ENCODE measurements at regions not wholly inside any gene's neighbourhood (a gene's known extent, or its start where the extent isn't known, plus 50 kb on each side); places are given as distances from the start of the nearest gene placed in this dataset.

- POLR2A ChIA-PET, result no interaction called here
- ATAC-seq (no peak), DNase-seq (ENCODE audit: extremely low read depth in 1 of 4, low spot score in 3 of 4) (no peak), FAIRE-seq (no peak)
- Histone ChIP-seq H3K27me3 (ENCODE audit: control insufficient read depth in 2 of 2, insufficient read depth in 2 of 2, low read length in 2 of 2) (no peaks in the 10 kb centered on the region), H3K9ac (ENCODE audit: insufficient read depth in 1 of 2, low read depth in 2 of 2, low read length in 2 of 2) (no peak overlapping the region), H3K79me2 (ENCODE audit: control insufficient read depth, insufficient read depth, low read length) (no peaks in the 10 kb centered on the region), H3K36me3 (ENCODE audit: control insufficient read depth, insufficient read depth, low read length) (no peaks in the 10 kb centered on the region), H3K4me2 (ENCODE audit: insufficient read depth, low read length) (no peak overlapping the region), H3K4me1 (replicated peaks in 1 of 2; ENCODE audit: control insufficient read depth in 2 of 2, insufficient read depth in 2 of 2, low read length in 2 of 2) (no peaks in the 10 kb centered on the region), H3K4me3 (no peak overlapping the region), H3K27ac (ENCODE audit: extremely low read depth, low read depth, low read length) (no peak overlapping the region), H3K9me3 (replicated peaks; ENCODE audit: control insufficient read depth, insufficient read depth, low read depth, low read length) (no peaks in the 10 kb centered on the region), H4K20me1 (replicated peaks; ENCODE audit: control insufficient read depth, insufficient read depth, low read length) (no peaks in the 10 kb centered on the region), H3K9me1 (ENCODE audit: control insufficient read depth, insufficient read depth, low read length) (no peaks in the 10 kb centered on the region), H2AFZ (ENCODE audit: low read depth, low read length) (no peak overlapping the region)
- no peak for TF ChIP-seq CHD2 (IDR thresholded peaks at IDR 0.05; ENCODE audit: low read depth, low read length)
- CTCF ChIA-PET (ENCODE audit: low intra/inter-chr PET ratio), result interaction anchor here (0.7 kb wide), 1 partner anchor 137 kb away, joined by 3 read pairs; no protein-coding TSS in a partner anchor
- 0% methylated on average over 2 of the region's 3 CpGs for WGBS (ENCODE audit: insufficient coverage, low coverage, missing lambda C conversion rate)
- no TSS peak for BruUV-seq (replicated peaks)
- in situ Hi-C loops (cut with MboI), result no loop called here
- intact Hi-C loops (cut with micrococcal nuclease), result no loop called here
These were observed 311.7 kb downstream of the SMAD2 start for GRCh38 chr18:47618758-47619157.

GRCh38 chr18:47615043-47615442, 315.4 kb downstream of the SMAD2 start:
- Histone ChIP-seq H3K4me1 (replicated peaks in 1 of 2; ENCODE audit: control insufficient read depth in 2 of 2, insufficient read depth in 2 of 2, low read length in 2 of 2) (no peaks in the 10 kb centered on the region), H3K36me3 (ENCODE audit: control insufficient read depth, insufficient read depth, low read length) (no peaks in the 10 kb centered on the region), H3K9me1 (ENCODE audit: control insufficient read depth, insufficient read depth, low read length) (no peaks in the 10 kb centered on the region), H3K79me2 (ENCODE audit: control insufficient read depth, insufficient read depth, low read length) (no peaks in the 10 kb centered on the region), H3K27me3 (ENCODE audit: control insufficient read depth in 2 of 2, insufficient read depth in 2 of 2, low read length in 2 of 2) (no peaks in the 10 kb centered on the region), H3K9me3 (replicated peaks; ENCODE audit: control insufficient read depth, insufficient read depth, low read depth, low read length) (no peaks in the 10 kb centered on the region), H3K27ac (ENCODE audit: extremely low read depth, low read depth, low read length) (no peak overlapping the region), H3K4me2 (ENCODE audit: insufficient read depth, low read length) (no peak overlapping the region), H3K4me3 (no peak overlapping the region), H4K20me1 (replicated peaks; ENCODE audit: control insufficient read depth, insufficient read depth, low read length) (no peaks in the 10 kb centered on the region), H3K9ac (ENCODE audit: insufficient read depth in 1 of 2, low read depth in 2 of 2, low read length in 2 of 2) (no peak overlapping the region), H2AFZ (ENCODE audit: low read depth, low read length) (no peak overlapping the region)
- DNase-seq (ENCODE audit: extremely low read depth in 1 of 4, low spot score in 3 of 4) (no peak), ATAC-seq (no peak), FAIRE-seq (no peak)
- CTCF ChIA-PET (ENCODE audit: low intra/inter-chr PET ratio), result no interaction called here
- 0% methylated on average over 1 of the region's 2 CpGs for WGBS (ENCODE audit: insufficient coverage, low coverage, missing lambda C conversion rate)
- in situ Hi-C loops (cut with MboI) (no loop called here), intact Hi-C loops (cut with micrococcal nuclease) (no loop called here)
- POLR2A ChIA-PET, result no interaction called here
- no peak for TF ChIP-seq KAT2B (IDR thresholded peaks at IDR 0.05; ENCODE audit: low read depth, low read length)
- TF ChIP-seq, protein P1, sequence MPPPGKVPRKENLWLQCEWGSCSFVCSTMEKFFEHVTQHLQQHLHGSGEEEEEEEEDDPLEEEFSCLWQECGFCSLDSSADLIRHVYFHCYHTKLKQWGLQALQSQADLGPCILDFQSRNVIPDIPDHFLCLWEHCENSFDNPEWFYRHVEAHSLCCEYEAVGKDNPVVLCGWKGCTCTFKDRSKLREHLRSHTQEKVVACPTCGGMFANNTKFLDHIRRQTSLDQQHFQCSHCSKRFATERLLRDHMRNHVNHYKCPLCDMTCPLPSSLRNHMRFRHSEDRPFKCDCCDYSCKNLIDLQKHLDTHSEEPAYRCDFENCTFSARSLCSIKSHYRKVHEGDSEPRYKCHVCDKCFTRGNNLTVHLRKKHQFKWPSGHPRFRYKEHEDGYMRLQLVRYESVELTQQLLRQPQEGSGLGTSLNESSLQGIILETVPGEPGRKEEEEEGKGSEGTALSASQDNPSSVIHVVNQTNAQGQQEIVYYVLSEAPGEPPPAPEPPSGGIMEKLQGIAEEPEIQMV (tag; conservative IDR thresholded peaks at IDR 0.05; ENCODE audit: low read depth), result no peak
- TF ChIP-seq FOXP4 (CRISPR knock-in tag; IDR thresholded peaks at IDR 0.05; ENCODE audit: borderline replicate concordance), result no peak
- no TSS peak for BruUV-seq (replicated peaks)

Data from K562 (cell line).